Sigmoid colon (tissue), 4 donors: ENCODE measurements at regions not wholly inside any gene's neighbourhood (a gene's known extent, or its start where the extent isn't known, plus 50 kb on each side); places are given as distances from the start of the nearest gene placed in this dataset.

Experiments used
- EP300 ChIP-seq, 4 donors: sonication (generic); formaldehyde crosslinking; IDR thresholded peaks; one replicate each; pipeline ENCODE4 v1.6.1; 2017; ENCODE audit warnings: antibody characterized with exemption in 4 of 4
- POLR2A ChIP-seq, 2 donors: fragments of 450-650 bp; IDR thresholded peaks; one replicate each; pipeline ENCODE4 v1.6.1; 2016; ENCODE audit warnings: antibody characterized with exemption in 2 of 2, mild to moderate bottlenecking in 2 of 2, moderate library complexity in 2 of 2
- POLR2AphosphoS5 ChIP-seq, 4 donors: sonication (generic); formaldehyde crosslinking; IDR thresholded peaks; one replicate each; pipeline ENCODE4 v1.6.1; 2017; ENCODE audit warnings: antibody characterized with exemption in 4 of 4
- TF ChIP-seq, protein P1 (sequence below), 4 experiments: fragments of 450-650 bp in 3 of 4; fragments of 200-600 bp in 1 of 4; IDR thresholded peaks; one replicate each; pipeline ENCODE4 v1.5.1; 2016 to 2019; ENCODE audit warnings: antibody characterized with exemption in 4 of 4, mild to moderate bottlenecking in 3 of 4, moderate library complexity in 2 of 4

- no peak for TF ChIP-seq EP300 (IDR thresholded peaks at IDR 0.05)
- TF ChIP-seq, protein P1, sequence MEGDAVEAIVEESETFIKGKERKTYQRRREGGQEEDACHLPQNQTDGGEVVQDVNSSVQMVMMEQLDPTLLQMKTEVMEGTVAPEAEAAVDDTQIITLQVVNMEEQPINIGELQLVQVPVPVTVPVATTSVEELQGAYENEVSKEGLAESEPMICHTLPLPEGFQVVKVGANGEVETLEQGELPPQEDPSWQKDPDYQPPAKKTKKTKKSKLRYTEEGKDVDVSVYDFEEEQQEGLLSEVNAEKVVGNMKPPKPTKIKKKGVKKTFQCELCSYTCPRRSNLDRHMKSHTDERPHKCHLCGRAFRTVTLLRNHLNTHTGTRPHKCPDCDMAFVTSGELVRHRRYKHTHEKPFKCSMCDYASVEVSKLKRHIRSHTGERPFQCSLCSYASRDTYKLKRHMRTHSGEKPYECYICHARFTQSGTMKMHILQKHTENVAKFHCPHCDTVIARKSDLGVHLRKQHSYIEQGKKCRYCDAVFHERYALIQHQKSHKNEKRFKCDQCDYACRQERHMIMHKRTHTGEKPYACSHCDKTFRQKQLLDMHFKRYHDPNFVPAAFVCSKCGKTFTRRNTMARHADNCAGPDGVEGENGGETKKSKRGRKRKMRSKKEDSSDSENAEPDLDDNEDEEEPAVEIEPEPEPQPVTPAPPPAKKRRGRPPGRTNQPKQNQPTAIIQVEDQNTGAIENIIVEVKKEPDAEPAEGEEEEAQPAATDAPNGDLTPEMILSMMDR (IDR thresholded peaks at IDR 0.05): no peak
- TF ChIP-seq POLR2A (IDR thresholded peaks at IDR 0.05): no peak
- TF ChIP-seq POLR2AphosphoS5 (IDR thresholded peaks at IDR 0.05): no peak
Observed at GRCh38 chr3:117603097-117603496, 893.5 kb downstream of the TUSC7 start.
